Fibroblast of skin of left biceps (primary cell): ENCODE measurements at regions not wholly inside any gene's neighbourhood (a gene's known extent, or its start where the extent isn't known, plus 50 kb on each side); places are given as distances from the start of the nearest gene placed in this dataset.

Experiments
- DNase-seq, 2 experiments: peaks; one replicate each; pipeline ENCODE4 v3.0.0-alpha.2; 2013; ENCODE audit warnings: low read depth in 2 of 2

DNA sequence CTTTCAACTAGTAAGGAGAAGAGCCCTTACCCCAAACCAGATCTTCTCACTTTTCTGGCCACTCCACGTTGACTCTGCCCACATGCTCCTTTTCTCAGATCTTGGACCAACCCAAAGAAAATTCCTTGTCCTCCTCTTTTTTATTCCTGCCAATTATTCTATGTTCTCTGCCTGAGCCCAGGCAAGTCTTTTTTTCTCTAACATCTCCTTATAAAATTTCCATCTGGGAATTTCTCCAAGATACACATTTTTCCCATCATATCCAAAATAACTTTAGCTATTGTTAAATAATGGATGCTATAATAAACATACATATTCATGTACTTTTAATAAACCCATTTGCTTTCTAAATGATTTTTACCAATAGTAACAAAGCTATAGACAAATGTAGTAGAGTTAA is 726.0 kb upstream of the ZNF385D start:
- no peak for DNase-seq

DNA sequence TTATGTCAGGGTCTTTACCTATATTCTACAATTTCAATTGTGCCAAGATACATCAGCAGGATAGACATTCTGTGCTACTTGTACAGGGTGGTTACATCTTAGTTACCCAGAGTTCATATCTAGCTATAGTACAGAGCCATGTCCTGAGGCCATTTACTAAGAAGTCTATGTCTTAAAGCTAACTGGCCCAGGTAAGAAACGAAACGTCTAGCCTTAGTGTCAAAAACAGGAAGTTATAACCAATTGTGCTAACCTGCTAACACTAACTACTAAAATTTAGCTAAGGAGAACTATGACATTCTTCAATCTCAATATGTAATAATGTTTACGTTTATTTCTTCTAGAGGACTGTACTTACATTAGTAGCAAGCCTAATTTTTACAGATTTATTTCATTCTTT is 717.2 kb upstream of the UBE2E2 start:
- DNase-seq = no peak

- no peak for DNase-seq
Observed at GRCh38 chr3:22490747-22491146, 712.4 kb upstream of the UBE2E2 start.

DNA sequence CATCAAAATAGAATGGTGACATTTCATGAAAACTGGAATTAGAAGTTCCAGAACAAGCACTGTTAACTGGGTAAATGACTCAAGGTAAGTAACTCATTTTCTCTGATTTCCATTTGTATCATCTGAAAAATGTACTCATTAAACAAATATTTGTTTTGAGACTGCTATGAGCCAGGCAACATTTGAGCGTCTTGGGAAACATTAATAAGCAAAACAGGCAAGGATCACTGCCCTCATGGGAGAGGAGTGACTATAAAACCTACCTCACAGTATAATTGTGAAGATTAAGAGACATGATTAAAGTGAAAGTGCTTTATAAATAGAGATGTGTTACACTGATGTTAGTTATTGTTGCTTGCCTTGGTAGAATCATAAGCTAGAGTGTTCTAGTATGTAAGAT is 711.8 kb upstream of the UBE2E2 start:
- DNase-seq = no peak

DNA sequence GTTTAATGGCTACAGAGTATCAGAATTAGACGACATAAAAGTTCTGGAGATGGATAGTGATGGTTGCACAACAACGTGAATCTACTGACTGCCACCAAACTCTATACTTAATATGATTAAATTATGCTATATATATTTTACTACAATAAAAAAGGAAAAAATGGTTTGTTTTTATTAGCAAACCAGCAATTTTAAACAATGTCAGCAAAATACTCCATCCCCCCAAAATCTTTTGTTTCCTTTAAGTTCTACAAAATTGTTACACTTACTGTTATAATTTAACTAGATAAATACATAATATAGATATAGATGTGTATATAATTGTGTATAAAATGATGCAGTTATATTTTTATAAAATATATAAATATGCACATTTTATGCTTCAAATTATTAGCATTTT is 710.8 kb upstream of the UBE2E2 start:
- no peak for DNase-seq

- DNase-seq = no peak
Observed at GRCh38 chr3:22495241-22495640, 707.9 kb upstream of the UBE2E2 start.

DNA sequence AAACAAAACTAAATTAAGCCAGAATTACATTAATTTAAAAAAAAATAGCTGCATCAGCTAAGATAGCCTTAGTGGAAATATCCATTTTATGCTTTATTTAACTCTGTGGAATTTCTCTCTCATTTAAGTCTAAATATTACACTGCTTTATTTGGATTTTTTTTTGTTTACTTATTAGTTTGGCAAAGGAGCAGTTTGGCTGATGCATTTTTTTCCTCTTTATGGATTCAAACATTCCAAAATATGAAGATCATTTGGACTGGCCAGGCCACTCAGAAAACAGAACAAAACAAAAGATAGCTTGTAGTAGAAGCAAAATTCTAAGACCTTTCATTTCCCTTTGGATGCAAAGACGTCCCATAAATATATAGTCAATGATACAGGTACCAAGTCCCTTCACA is 707.3 kb upstream of the UBE2E2 start:
- DNase-seq = no peak

DNA sequence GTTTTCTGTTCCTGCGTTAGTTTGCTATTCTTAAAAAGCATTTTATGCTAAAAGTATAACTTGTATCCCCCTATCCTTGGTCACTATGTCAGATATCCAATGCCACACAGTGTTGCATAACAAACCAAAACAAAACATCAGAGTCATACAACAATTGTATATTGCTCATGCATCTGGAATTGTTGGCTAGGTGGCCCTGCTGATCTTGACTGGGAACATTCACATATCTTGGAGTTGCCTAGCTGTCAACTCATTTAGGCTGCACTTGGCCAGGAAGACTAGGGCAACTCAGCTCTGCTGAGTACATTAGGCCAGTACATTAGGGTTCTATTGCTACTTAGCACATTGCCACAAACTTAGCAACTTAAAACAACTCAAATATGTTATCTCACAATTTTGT is 706.5 kb upstream of the UBE2E2 start:
- DNase-seq = no peak

- no peak for DNase-seq
Observed at GRCh38 chr3:22506871-22507270, 696.3 kb upstream of the UBE2E2 start.

GRCh38 chr3:22507709-22508108 is 695.4 kb upstream of the UBE2E2 start:
- no peak for DNase-seq

GRCh38 chr3:22523925-22524324 is 679.2 kb upstream of the UBE2E2 start:
- DNase-seq = no peak

- no peak for DNase-seq
Observed at GRCh38 chr3:22526266-22526837, 676.8 kb upstream of the UBE2E2 start.

DNA sequence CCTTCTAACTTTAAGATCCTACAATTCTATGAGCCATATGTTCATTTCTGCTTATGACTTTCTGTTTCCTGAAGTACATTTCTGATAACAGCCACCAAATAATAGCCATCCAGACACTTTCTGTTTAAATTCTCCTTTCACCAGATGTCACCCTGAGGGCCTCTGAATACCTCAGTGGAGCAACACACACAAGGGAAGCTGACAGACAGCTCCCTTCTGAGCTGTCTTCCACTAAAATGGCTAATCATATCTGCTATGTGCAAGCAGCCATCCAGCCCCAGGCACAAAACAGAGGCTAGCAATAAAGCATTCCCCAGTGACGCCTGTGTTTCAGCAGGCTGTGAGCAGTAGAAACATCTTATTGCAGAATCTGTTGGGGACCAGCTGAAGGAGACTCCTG is 666.6 kb upstream of the UBE2E2 start:
- no peak for DNase-seq

GRCh38 chr3:22537560-22537959 is 665.6 kb upstream of the UBE2E2 start:
- DNase-seq = no peak

DNA sequence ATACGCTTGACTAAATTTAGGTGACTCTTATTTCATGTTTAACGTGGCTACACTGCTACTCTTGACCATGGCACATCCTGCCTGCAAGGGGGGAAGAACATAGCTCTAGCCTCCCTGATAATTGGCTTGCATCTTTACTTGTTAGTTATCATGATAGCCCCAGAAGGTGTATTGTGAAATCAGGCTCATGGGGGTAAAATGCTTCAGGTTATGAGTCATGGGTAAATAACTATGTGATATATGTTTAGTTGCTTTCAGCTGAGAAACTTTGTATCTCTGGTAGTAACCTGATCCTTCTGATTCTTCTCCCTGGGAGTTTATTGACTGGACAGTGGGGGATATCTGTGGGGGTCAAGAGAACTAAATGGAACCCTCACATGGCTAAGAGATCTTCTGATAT is 660.8 kb upstream of the UBE2E2 start:
- DNase-seq = no peak

DNA sequence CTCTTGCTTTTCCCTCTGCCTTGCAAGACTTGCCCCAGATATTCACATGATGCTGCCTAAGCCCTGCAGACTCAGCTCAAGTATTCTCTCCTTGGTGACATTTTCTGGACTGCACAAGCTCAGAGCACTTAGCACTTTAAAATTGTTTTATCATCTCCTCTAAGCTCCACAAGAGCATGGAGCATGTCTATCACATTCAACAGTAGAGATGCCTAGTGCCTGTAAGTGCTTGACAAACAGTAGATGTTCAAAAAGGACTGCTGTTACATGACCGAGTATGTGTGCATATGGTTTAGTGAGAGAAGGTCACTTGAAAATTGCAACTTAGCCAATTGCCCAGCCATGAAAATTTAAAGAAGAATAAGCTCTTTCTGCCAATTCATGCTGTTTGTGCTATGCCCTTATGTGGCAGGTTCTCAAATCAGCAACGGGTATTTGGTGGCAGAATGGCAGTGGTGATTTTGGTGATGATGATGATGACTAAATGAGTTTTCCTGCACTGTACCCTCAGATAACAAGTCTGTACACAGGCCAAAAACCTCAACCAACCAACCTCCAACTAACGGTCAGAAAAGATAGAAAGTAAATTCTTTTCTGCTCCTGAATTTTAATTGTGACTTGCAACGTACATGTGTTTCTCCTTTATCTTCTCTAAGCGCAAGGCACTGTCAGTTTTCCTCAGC is 647.2 kb upstream of the UBE2E2 start:
- DNase-seq = no peak

GRCh38 chr3:22565393-22565792 is 637.7 kb upstream of the UBE2E2 start:
- no peak for DNase-seq

DNA sequence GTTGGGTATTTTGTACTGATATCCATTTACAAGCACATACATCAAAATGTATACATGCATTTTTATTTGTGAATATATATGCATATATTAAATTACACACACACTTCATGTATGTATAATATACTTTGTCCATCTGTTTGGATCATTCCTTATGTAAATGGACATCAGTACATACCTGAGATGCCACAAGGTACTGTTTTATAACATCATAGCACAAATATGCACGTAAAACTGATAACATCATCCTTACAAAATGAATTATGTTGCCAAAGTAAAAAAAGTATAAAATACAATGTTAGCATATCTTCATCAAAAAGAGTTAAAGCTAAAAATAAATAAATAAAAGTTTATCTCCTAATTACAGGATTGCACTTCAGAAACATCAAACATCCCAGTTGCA is 634.8 kb upstream of the UBE2E2 start:
- no peak for DNase-seq

GRCh38 chr3:22569570-22569969 is 633.6 kb upstream of the UBE2E2 start:
- DNase-seq = no peak

DNA sequence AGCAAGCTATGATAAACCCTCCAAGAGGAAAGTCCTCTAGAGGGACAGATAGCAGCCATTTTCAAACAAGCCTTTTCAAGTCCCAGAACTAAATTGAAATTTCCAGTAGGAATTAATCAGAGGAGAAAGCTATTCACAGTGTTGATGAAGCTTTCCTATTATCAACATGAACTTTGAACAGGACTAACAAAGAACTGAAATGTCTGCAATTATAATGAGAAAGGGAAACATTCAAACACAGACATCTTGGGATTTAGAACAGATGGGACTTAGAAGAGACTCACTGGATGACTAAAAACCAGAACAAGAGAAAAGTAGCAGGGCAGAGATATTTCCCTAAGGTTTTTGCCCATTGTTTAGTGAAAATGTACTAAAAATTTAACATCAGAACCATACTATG is 622.1 kb upstream of the UBE2E2 start:
- DNase-seq = no peak

GRCh38 chr3:22582266-22582665 is 620.9 kb upstream of the UBE2E2 start:
- DNase-seq = no peak

GRCh38 chr3:22585504-22585903 is 617.6 kb upstream of the UBE2E2 start:
- DNase-seq = no peak

GRCh38 chr3:22585911-22586310 is 617.2 kb upstream of the UBE2E2 start:
- no peak for DNase-seq

- no peak for DNase-seq
Observed at GRCh38 chr3:22587446-22587845, 615.7 kb upstream of the UBE2E2 start.
